ENCODE measurements at regions not wholly inside any gene's neighbourhood (a gene's known extent, or its start where the extent isn't known, plus 50 kb on each side); places are given as distances from the start of the nearest gene placed in this dataset.

GRCh38 chrX:3780564-3780963 is 67.1 kb upstream of the PRKX start:
- Histone ChIP-seq H3F3A (ENCODE audit: low read length, unreplicated experiment) (no peaks in the 10 kb centered on the region), H3K4me3 (ENCODE audit: low read length) (no peak overlapping the region), H3K27ac (ENCODE audit: low read length) (no peak overlapping the region), H3K9ac (ENCODE audit: low read length) (no peak overlapping the region), H3K9me2 (replicated peaks; ENCODE audit: low read length) (no peaks in the 10 kb centered on the region), H3K36me3 (ENCODE audit: low read depth, low read length) (no peaks in the 10 kb centered on the region), H3K4me1 (ENCODE audit: insufficient read depth, low read length) (no peaks in the 10 kb centered on the region), H3K79me2 (ENCODE audit: low read length) (no peaks in the 10 kb centered on the region), H3K4me2 (ENCODE audit: low read length) (no peak overlapping the region), H3K27me3 (ENCODE audit: low read length) (no peaks in the 10 kb centered on the region; the same call in 1 of the 2 replicates), H4K20me1 (ENCODE audit: low read length) (no peaks in the 10 kb centered on the region), H2AFZ (ENCODE audit: low read length) (no peak overlapping the region), H3K9me3 (ENCODE audit: low read length) (no peaks in the 10 kb centered on the region)
- POLR2A ChIA-PET (ENCODE audit: unreplicated experiment) = no interaction called here
- intact Hi-C loops (cut with micrococcal nuclease) = no loop called here
- DNase-seq (no peak), ATAC-seq (no peak)
- TF ChIP-seq EZH2phosphoT487 (IDR thresholded peaks at IDR 0.05; ENCODE audit: borderline replicate concordance, low read length) (no peak), EZH2 (IDR thresholded peaks at IDR 0.05; ENCODE audit: low read length, unreplicated experiment) (no peak), CTCF (conservative IDR thresholded peaks at IDR 0.05; ENCODE audit: low read depth, low read length) (no peak)
- no TSS peak for BruUV-seq (replicated peaks)
- CTCF ChIA-PET = no interaction called here

- H3K9me2 ChIP-seq (replicated peaks; ENCODE audit: low read length) = no peaks in the 10 kb centered on the region
- H3F3A ChIP-seq (ENCODE audit: low read length, unreplicated experiment) = no peaks in the 10 kb centered on the region
- H3K4me1 ChIP-seq (ENCODE audit: insufficient read depth, low read length) = no peaks in the 10 kb centered on the region
- BruUV-seq (replicated peaks) = no TSS peak
- no peak for TF ChIP-seq EZH2 (IDR thresholded peaks at IDR 0.05; ENCODE audit: low read length, unreplicated experiment)
- TF ChIP-seq EZH2phosphoT487 (IDR thresholded peaks at IDR 0.05; ENCODE audit: borderline replicate concordance, low read length) = no peak
- intact Hi-C loops (cut with micrococcal nuclease) = no loop called here
- H3K9me3 ChIP-seq (ENCODE audit: low read length) = no peaks in the 10 kb centered on the region
- no peaks in the 10 kb centered on the region for H4K20me1 ChIP-seq (ENCODE audit: low read length)
- ATAC-seq (no peak), DNase-seq (no peak)
- no peaks in the 10 kb centered on the region for H3K79me2 ChIP-seq (ENCODE audit: low read length)
- no peak overlapping the region for H3K27ac ChIP-seq (ENCODE audit: low read length)
- H3K36me3 ChIP-seq (ENCODE audit: low read depth, low read length) = no peaks in the 10 kb centered on the region
- H2AFZ ChIP-seq (ENCODE audit: low read length) = no peak overlapping the region
- peaks cover 4% of the 10 kb centered on the region for H3K27me3 ChIP-seq (ENCODE audit: low read length)
- H3K4me3 ChIP-seq (ENCODE audit: low read length) = no peak overlapping the region
- no peak overlapping the region for H3K9ac ChIP-seq (ENCODE audit: low read length)
- H3K4me2 ChIP-seq (ENCODE audit: low read length) = no peak overlapping the region
- ChIA-PET POLR2A (ENCODE audit: unreplicated experiment) (no interaction called here), CTCF (no interaction called here)
These were observed 66.1 kb upstream of the PRKX start for GRCh38 chrX:3779546-3779945.

- no peaks in the 10 kb centered on the region for H3K4me1 ChIP-seq (ENCODE audit: insufficient read depth, low read length)
- POLR2A ChIA-PET (ENCODE audit: unreplicated experiment) = no interaction called here
- H3K9me3 ChIP-seq (ENCODE audit: low read length) = no peaks in the 10 kb centered on the region
- no TSS peak for BruUV-seq (replicated peaks)
- no peak overlapping the region for H3K4me3 ChIP-seq (ENCODE audit: low read length)
- H3K9ac ChIP-seq (ENCODE audit: low read length) = no peak overlapping the region
- no peak overlapping the region for H2AFZ ChIP-seq (ENCODE audit: low read length)
- ATAC-seq (no peak), DNase-seq (no peak)
- intact Hi-C loops (cut with micrococcal nuclease) = no loop called here
- peaks cover 21% of the 10 kb centered on the region for H3K27me3 ChIP-seq (ENCODE audit: low read length)
- CTCF ChIA-PET = no interaction called here
- no peaks in the 10 kb centered on the region for H4K20me1 ChIP-seq (ENCODE audit: low read length)
- H3K79me2 ChIP-seq (ENCODE audit: low read length) = no peaks in the 10 kb centered on the region
- H3K27ac ChIP-seq (ENCODE audit: low read length) = no peak overlapping the region
- H3K4me2 ChIP-seq (ENCODE audit: low read length) = no peak overlapping the region
- no peaks in the 10 kb centered on the region for H3F3A ChIP-seq (ENCODE audit: low read length, unreplicated experiment)
- H3K9me2 ChIP-seq (replicated peaks; ENCODE audit: low read length) = no peaks in the 10 kb centered on the region
- TF ChIP-seq EZH2 (IDR thresholded peaks at IDR 0.05; ENCODE audit: low read length, unreplicated experiment) (no peak), CTCF (conservative IDR thresholded peaks at IDR 0.05; ENCODE audit: low read depth, low read length) (no peak), EZH2phosphoT487 (IDR thresholded peaks at IDR 0.05; ENCODE audit: borderline replicate concordance, low read length) (no peak)
- H3K36me3 ChIP-seq (ENCODE audit: low read depth, low read length) = no peaks in the 10 kb centered on the region
These were observed 64.0 kb upstream of the PRKX start for GRCh38 chrX:3777416-3777815.
